Osteoblast (primary cell): ENCODE measurements at regions not wholly inside any gene's neighbourhood (a gene's known extent, or its start where the extent isn't known, plus 50 kb on each side); places are given as distances from the start of the nearest gene placed in this dataset.

ENCODE experiments used
- DNase-seq: peaks from one replicate; pipeline ENCODE4 v3.0.0; 2011; ENCODE audit warnings: low spot score, mixed read lengths; ENCODE audit not compliant: insufficient read length; ENCODE audit errors: missing footprints
- H2AFZ ChIP-seq: 2 replicates; pipeline ENCODE4 v1.6.0; 2011; ENCODE audit warnings: mild to moderate bottlenecking, low read length
- H3K27ac ChIP-seq: 2 replicates; pipeline ENCODE4 v1.5.1; 2011; ENCODE audit warnings: mild to moderate bottlenecking, low read depth, low read length, moderate library complexity
- H3K27me3 ChIP-seq: 2 replicates; pipeline ENCODE4 v1.6.0; 2012; ENCODE audit warnings: mild to moderate bottlenecking, control low read depth, inconsistent platforms, low read length, moderate library complexity; ENCODE audit not compliant: insufficient read depth
- H3K36me3 ChIP-seq: 2 replicates; pipeline ENCODE4 v1.5.1; 2011; ENCODE audit warnings: mild to moderate bottlenecking, low read length, control low read depth, moderate library complexity; ENCODE audit not compliant: insufficient read depth
- H3K4me1 ChIP-seq: 2 replicates; pipeline ENCODE4 v1.5.1; 2011; ENCODE audit warnings: mild to moderate bottlenecking, low read length, control low read depth, moderate library complexity; ENCODE audit not compliant: insufficient read depth
- H3K4me2 ChIP-seq: 2 replicates; pipeline ENCODE4 v1.6.0; 2011; ENCODE audit warnings: mild to moderate bottlenecking, low read length; ENCODE audit not compliant: insufficient read depth
- H3K4me3 ChIP-seq: fragments of 200-600 bp; sonication (generic); 3 replicates; pipeline ENCODE4 v1.5.1; 2012; ENCODE audit warnings: mild to moderate bottlenecking, low read length, inconsistent platforms; ENCODE audit not compliant: insufficient read depth
- H3K79me2 ChIP-seq: 2 replicates; pipeline ENCODE4 v1.6.0; 2012; ENCODE audit warnings: mild to moderate bottlenecking, low read length, control low read depth, inconsistent platforms; ENCODE audit not compliant: insufficient read depth
- H3K9me3 ChIP-seq: 2 replicates; pipeline ENCODE4 v1.5.1; 2011; ENCODE audit warnings: low read depth, low read length, control low read depth
- H4K20me1 ChIP-seq: 2 replicates; pipeline ENCODE4 v1.6.0; 2012; ENCODE audit warnings: mild to moderate bottlenecking, low read length, control low read depth; ENCODE audit not compliant: insufficient read depth
- TF ChIP-seq, protein P1 (sequence below): IDR thresholded peaks from 2 replicates; pipeline ENCODE4 v1.5.1; 2011; ENCODE audit warnings: mild to moderate bottlenecking, low read depth, low read length, moderate library complexity; ENCODE audit errors: extremely low read depth

DNA sequence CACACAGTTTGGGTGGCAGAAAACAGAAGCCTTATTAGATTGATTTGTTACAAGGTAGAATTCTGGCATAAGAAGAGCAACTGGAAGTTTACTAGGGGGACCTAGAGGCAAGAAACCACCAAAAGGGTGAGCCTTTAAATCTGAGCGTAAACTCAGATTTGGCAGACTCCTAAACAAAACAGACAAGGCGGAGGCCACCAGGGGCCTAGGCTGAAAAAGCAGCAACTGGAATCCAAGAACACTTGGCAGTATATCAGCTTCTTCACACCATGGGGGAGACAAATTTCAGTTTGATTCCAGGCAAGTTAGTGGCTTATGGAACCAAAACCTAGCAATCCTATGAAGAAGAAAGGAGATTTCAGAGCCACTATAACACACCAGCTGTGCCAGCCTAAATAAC lies 220.0 kb downstream of the C3orf38 start:
- Histone ChIP-seq H3K4me1 (no peaks in the 10 kb centered on the region), H3K27ac (no peak overlapping the region), H3K27me3 (no peaks in the 10 kb centered on the region), H3K9me3 (no peaks in the 10 kb centered on the region), H4K20me1 (no peaks in the 10 kb centered on the region), H3K36me3 (no peaks in the 10 kb centered on the region), H3K79me2 (no peaks in the 10 kb centered on the region), H2AFZ (no peak overlapping the region), H3K4me3 (no peak overlapping the region), H3K4me2 (no peak overlapping the region)
- TF ChIP-seq, protein P1, sequence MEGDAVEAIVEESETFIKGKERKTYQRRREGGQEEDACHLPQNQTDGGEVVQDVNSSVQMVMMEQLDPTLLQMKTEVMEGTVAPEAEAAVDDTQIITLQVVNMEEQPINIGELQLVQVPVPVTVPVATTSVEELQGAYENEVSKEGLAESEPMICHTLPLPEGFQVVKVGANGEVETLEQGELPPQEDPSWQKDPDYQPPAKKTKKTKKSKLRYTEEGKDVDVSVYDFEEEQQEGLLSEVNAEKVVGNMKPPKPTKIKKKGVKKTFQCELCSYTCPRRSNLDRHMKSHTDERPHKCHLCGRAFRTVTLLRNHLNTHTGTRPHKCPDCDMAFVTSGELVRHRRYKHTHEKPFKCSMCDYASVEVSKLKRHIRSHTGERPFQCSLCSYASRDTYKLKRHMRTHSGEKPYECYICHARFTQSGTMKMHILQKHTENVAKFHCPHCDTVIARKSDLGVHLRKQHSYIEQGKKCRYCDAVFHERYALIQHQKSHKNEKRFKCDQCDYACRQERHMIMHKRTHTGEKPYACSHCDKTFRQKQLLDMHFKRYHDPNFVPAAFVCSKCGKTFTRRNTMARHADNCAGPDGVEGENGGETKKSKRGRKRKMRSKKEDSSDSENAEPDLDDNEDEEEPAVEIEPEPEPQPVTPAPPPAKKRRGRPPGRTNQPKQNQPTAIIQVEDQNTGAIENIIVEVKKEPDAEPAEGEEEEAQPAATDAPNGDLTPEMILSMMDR: no peak
- DNase-seq: no peak

DNA sequence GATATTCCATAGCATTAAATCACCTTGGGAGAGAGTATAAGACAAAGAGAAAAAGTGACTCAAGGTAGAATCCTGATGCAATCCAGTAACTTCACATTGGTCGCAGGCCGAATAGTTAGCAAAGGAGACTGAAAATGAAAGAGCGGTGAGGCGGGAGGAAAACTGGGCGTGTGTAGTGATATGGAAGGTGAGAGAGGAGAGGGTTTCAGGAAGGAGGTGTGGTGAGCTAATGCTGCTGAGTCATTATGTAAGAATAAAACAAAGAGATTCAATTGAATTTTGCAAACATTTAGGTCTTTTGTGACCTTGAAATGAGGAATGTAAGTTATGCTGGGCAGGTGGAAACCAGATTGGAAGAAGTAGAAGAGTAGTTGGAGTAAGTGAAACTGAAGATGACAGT lies 235.3 kb downstream of the C3orf38 start:
- DNase-seq: no peak
- no peak overlapping the region for H3K27ac ChIP-seq
- H2AFZ ChIP-seq: no peak overlapping the region
- H4K20me1 ChIP-seq: no peaks in the 10 kb centered on the region
- no peak overlapping the region for H3K4me2 ChIP-seq
- no peaks in the 10 kb centered on the region for H3K79me2 ChIP-seq
- TF ChIP-seq, protein P1: no peak
- no peaks in the 10 kb centered on the region for H3K9me3 ChIP-seq
- no peaks in the 10 kb centered on the region for H3K36me3 ChIP-seq
- no peaks in the 10 kb centered on the region for H3K27me3 ChIP-seq
- H3K4me1 ChIP-seq: no peaks in the 10 kb centered on the region
- H3K4me3 ChIP-seq: no peak overlapping the region

DNA sequence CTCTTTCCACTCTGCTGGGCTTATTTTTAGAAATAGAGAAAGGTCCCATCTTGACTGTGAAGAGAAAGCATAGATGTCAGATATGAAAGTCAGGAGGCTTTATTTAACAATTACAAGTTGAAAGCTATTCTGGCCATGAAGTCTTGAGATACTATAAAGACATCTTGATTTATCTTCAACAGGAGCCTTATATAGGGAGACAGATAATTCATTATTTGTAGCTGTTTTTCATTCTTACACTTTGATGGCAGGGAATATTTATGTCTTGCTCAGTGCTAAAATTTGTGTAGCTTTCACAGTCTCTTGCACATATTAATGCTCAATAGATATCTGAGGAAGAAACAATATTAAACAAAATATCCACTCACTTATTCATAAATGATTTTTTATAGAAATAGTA lies 248.8 kb downstream of the C3orf38 start:
- Histone ChIP-seq H3K4me3 (no peak overlapping the region), H4K20me1 (no peaks in the 10 kb centered on the region), H3K79me2 (no peaks in the 10 kb centered on the region), H3K27ac (no peak overlapping the region), H3K4me2 (no peak overlapping the region), H3K27me3 (no peaks in the 10 kb centered on the region), H3K4me1 (no peaks in the 10 kb centered on the region), H3K9me3 (no peaks in the 10 kb centered on the region), H2AFZ (no peak overlapping the region), H3K36me3 (no peaks in the 10 kb centered on the region)
- no peak for DNase-seq
- TF ChIP-seq, protein P1: no peak

DNA sequence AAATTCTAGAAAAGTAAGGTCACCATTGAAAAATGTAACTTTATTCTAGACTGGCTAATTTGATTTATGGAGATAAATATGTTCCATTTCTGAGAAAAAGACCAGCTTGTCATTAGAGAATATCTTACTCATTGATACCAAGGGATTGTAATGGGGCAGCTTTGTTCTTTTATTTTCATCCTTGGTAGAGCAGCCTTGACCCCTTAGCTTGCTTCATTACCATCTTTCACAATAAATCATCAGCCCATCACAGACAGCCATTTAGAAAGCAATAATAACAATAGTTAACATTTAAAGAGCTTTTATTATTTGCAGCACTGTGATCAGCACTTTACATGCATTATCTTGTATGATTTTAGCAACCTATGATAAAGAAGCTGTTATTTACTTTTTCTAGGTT lies 253.6 kb downstream of the C3orf38 start:
- TF ChIP-seq, protein P1: no peak
- H3K79me2 ChIP-seq: no peaks in the 10 kb centered on the region
- H3K4me3 ChIP-seq: no peak overlapping the region
- no peaks in the 10 kb centered on the region for H3K27me3 ChIP-seq
- no peaks in the 10 kb centered on the region for H3K4me1 ChIP-seq
- H2AFZ ChIP-seq: no peak overlapping the region
- no peak overlapping the region for H3K4me2 ChIP-seq
- H3K36me3 ChIP-seq: no peaks in the 10 kb centered on the region
- H3K9me3 ChIP-seq: no peaks in the 10 kb centered on the region
- H4K20me1 ChIP-seq: no peaks in the 10 kb centered on the region
- no peak overlapping the region for H3K27ac ChIP-seq
- no peak for DNase-seq
